K562 (cell line): ENCODE measurements at regions not wholly inside any gene's neighbourhood (a gene's known extent, or its start where the extent isn't known, plus 50 kb on each side); places are given as distances from the start of the nearest gene placed in this dataset.

Experiments
- ATF3 ChIP-seq, 2 experiments: fragments of 450-650 bp in 1 of 2; sonication (generic) in 1 of 2; formaldehyde crosslinking in 1 of 2; IDR thresholded peaks in 1 of 2; conservative IDR thresholded peaks in 1 of 2; 2 replicates each; pipeline versions ENCODE4 v1.6.1 to v1.8.1; 2016 to 2023; ENCODE audit warnings: mild to moderate bottlenecking in 2 of 2, moderate library complexity in 2 of 2, inconsistent platforms in 1 of 2, missing genetic modification reagents in 1 of 2
- BCOR ChIP-seq: fragments of 450-650 bp; IDR thresholded peaks from 2 replicates; pipeline ENCODE4 v1.6.1; 2016
- CAMTA2 ChIP-seq: fragments of 250-450 bp; sonication (Bioruptor Pico); conservative IDR thresholded peaks from 2 replicates; pipeline ENCODE4 v1.5.1; 2022
- CBX5 ChIP-seq: IDR thresholded peaks from 2 replicates; pipeline ENCODE4 v1.6.1; 2014; ENCODE audit warnings: low read depth, borderline replicate concordance
- CHCHD3 ChIP-seq: fragments of 250-450 bp; sonication (Bioruptor Pico); IDR thresholded peaks from 2 replicates; pipeline ENCODE4 v2.1.2; 2022; ENCODE audit warnings: mild to moderate bottlenecking
- DIDO1 ChIP-seq: fragments of 450-650 bp; IDR thresholded peaks from 2 replicates; pipeline ENCODE4 v1.6.1; 2016; ENCODE audit warnings: low read depth, missing biosample characterization, missing genetic modification characterization
- FOSL1 ChIP-seq: fragments of 200-800 bp; sonication (Bioruptor generic); conservative IDR thresholded peaks from 2 replicates; pipeline ENCODE4 v1.6.1; 2016; ENCODE audit warnings: missing genetic modification characterization, missing compliant biosample characterization
- FOXP1 ChIP-seq: sonication (generic); formaldehyde crosslinking; IDR thresholded peaks from 2 replicates; pipeline ENCODE4 v1.8.0; 2022; ENCODE audit warnings: mild to moderate bottlenecking, missing genetic modification reagents
- GTF2A2 ChIP-seq: IDR thresholded peaks from 2 replicates; pipeline ENCODE4 v1.6.1; 2016; ENCODE audit warnings: mild to moderate bottlenecking, missing genetic modification characterization, missing compliant biosample characterization
- HBP1 ChIP-seq: fragments of 450-650 bp; formaldehyde crosslinking; IDR thresholded peaks from 2 replicates; pipeline ENCODE4 v1.4.0; 2022; ENCODE audit warnings: missing genetic modification characterization
- HDGF ChIP-seq: fragments of 450-650 bp; IDR thresholded peaks from 2 replicates; pipeline ENCODE4 v1.6.1; 2016
- HNRNPH1 ChIP-seq: fragments of 200-400 bp; formaldehyde crosslinking; optimal IDR thresholded peaks from 2 replicates; pipeline ENCODE3; 2017; ENCODE audit warnings: low read depth, mild to moderate bottlenecking, low read length, moderate library complexity
- JUN ChIP-seq, 2 experiments: sonication (generic) in 1 of 2; formaldehyde crosslinking in 1 of 2; IDR thresholded peaks; 2 replicates each; pipeline versions ENCODE4 v1.6.1 to v1.8.0; 2012 to 2022; ENCODE audit warnings: borderline replicate concordance in 2 of 2, mild to moderate bottlenecking in 2 of 2, improper control_type of control experiment in 1 of 2, low read depth in 1 of 2, low read length in 1 of 2, missing genetic modification reagents in 1 of 2
- KAT7 ChIP-seq: sonication (generic); formaldehyde crosslinking; IDR thresholded peaks from 2 replicates; pipeline ENCODE4 v1.8.0; 2022; ENCODE audit warnings: missing genetic modification reagents, mild to moderate bottlenecking, borderline replicate concordance
- MEF2D ChIP-seq: conservative IDR thresholded peaks from 2 replicates; pipeline ENCODE4 v1.6.1; 2016; ENCODE audit warnings: low read depth, missing genetic modification characterization, missing compliant biosample characterization
- NFATC3 ChIP-seq: fragments of 450-650 bp; IDR thresholded peaks from 2 replicates; pipeline ENCODE4 v1.6.1; 2017; ENCODE audit warnings: mild to moderate bottlenecking
- NONO ChIP-seq, 2 experiments: fragments of 200-400 bp in 1 of 2; fragments of 450-650 bp in 1 of 2; formaldehyde crosslinking in 1 of 2; IDR thresholded peaks; 2 replicates each; pipeline ENCODE4 v1.6.1; 2017; ENCODE audit warnings: low read depth in 2 of 2, mild to moderate bottlenecking in 2 of 2, moderate library complexity in 2 of 2, low read length in 1 of 2
- NR2F6 ChIP-seq: fragments of 450-650 bp; formaldehyde crosslinking; IDR thresholded peaks from 2 replicates; pipeline ENCODE4 v1.4.0; 2020; ENCODE audit warnings: mild to moderate bottlenecking
- PML ChIP-seq: IDR thresholded peaks from 2 replicates; pipeline ENCODE4 v1.6.1; 2012; ENCODE audit warnings: low read length, inconsistent platforms
- POLR2AphosphoS2 ChIP-seq: IDR thresholded peaks from 2 replicates; pipeline ENCODE4 v1.6.1; 2012; ENCODE audit warnings: low read length, improper control_type of control experiment
- RUNX1 ChIP-seq: sonication (generic); IDR thresholded peaks from 2 replicates; pipeline ENCODE4 v1.6.1; 2016; ENCODE audit warnings: antibody characterized with exemption, low read depth
- SIN3A ChIP-seq, 2 experiments: fragments of 150-350 bp in 1 of 2; IDR thresholded peaks; 2 replicates each; pipeline ENCODE4 v1.6.1; 2011 to 2016; ENCODE audit warnings: borderline replicate concordance in 2 of 2, low read depth in 2 of 2, low read length in 2 of 2, mild to moderate bottlenecking in 2 of 2, moderate library complexity in 2 of 2; ENCODE audit not compliant: control insufficient read depth in 1 of 2
- SP2 ChIP-seq: IDR thresholded peaks from 2 replicates; pipeline ENCODE4 v1.6.1; 2011; ENCODE audit warnings: mild to moderate bottlenecking, low read depth, low read length, moderate library complexity; ENCODE audit not compliant: poor library complexity, severe bottlenecking; ENCODE audit errors: extremely low read depth
- TBL1XR1 ChIP-seq, 2 experiments: IDR thresholded peaks; 2 replicates each; pipeline ENCODE4 v1.6.1; 2012; ENCODE audit warnings: improper control_type of control experiment in 2 of 2, low read length in 2 of 2, mild to moderate bottlenecking in 1 of 2
- TCF7L2 ChIP-seq: fragments of 150-350 bp; IDR thresholded peaks from 2 replicates; pipeline ENCODE4 v1.6.1; 2016; ENCODE audit warnings: low read depth, mild to moderate bottlenecking, low read length, moderate library complexity
- ZFP36 ChIP-seq: fragments of 150-350 bp; IDR thresholded peaks from 2 replicates; pipeline ENCODE4 v1.6.1; 2018; ENCODE audit warnings: low read length, low read depth; ENCODE audit not compliant: partially characterized antibody
- ZNF184 ChIP-seq: sonication (generic); formaldehyde crosslinking; IDR thresholded peaks from 2 replicates; pipeline ENCODE4 v1.5.0; 2020; ENCODE audit warnings: missing genetic modification reagents
- ZNF282 ChIP-seq: sonication (generic); formaldehyde crosslinking; IDR thresholded peaks from 2 replicates; pipeline ENCODE4 v1.8.1; 2023; ENCODE audit warnings: missing genetic modification reagents
- ZNF311 ChIP-seq: fragments of 250-450 bp; sonication (Bioruptor Pico); IDR thresholded peaks from 2 replicates; pipeline ENCODE4 v1.4.0; 2020; ENCODE audit warnings: mild to moderate bottlenecking, moderate library complexity

- TF ChIP-seq HDGF (no peak), FOSL1 (tag) (peak; percentile 74), HNRNPH1 (no peak), HBP1 (no peak), GTF2A2 (tag) (peak; percentile 51; the same call in 1 of the 2 replicates), DIDO1 (no peak), NFATC3 (no peak), JUN (IDR thresholded peaks at IDR 0.05; ENCODE audit: borderline replicate concordance, low read depth, low read length) (no peak; the same call in 1 of the 2 replicates), JUN (CRISPR knock-in tag; IDR thresholded peaks at IDR 0.05; ENCODE audit: borderline replicate concordance) (no peak), NR2F6 (no peak), SP2 (peak; percentile 86), KAT7 (CRISPR knock-in tag) (no peak), ZNF311 (CRISPR knock-in tag) (no peak), MEF2D (no peak), NONO (IDR thresholded peaks at IDR 0.05; ENCODE audit: low read depth in 2 of 2, low read length in 1 of 2) (peak in 1 of 2 experiments; percentile 84; a peak in 2 of 4 replicates), RUNX1 (no peak), BCOR (no peak), POLR2AphosphoS2 (peak; percentile 96), ZNF184 (CRISPR knock-in tag) (no peak), ZNF282 (CRISPR knock-in tag) (peak; percentile 57; the same call in 1 of the 2 replicates), CAMTA2 (CRISPR knock-in tag) (no peak), CBX5 (no peak), FOXP1 (CRISPR knock-in tag) (0 out of 2 replicates have a peak, but pooled peaks have one; percentile 32), SIN3A (IDR thresholded peaks at IDR 0.05; ENCODE audit: borderline replicate concordance in 2 of 2, control insufficient read depth in 1 of 2, low read depth in 2 of 2, low read length in 2 of 2) (no peak; a peak in 1 of 4 replicates), TBL1XR1 (IDR thresholded peaks at IDR 0.05; ENCODE audit: low read length in 2 of 2) (peak in 1 of 2 experiments; percentile 83; a peak in 2 of 4 replicates), ZFP36 (no peak), ATF3 (IDR thresholded peaks at IDR 0.05) (peak; percentile 93), ATF3 (CRISPR knock-in tag; conservative IDR thresholded peaks at IDR 0.05) (no peak), TCF7L2 (no peak), CHCHD3 (peak; percentile 9; the same call in 1 of the 2 replicates), PML (no peak; the same call in 1 of the 2 replicates)
Measured at GRCh38 chr9:94166236-94166975, 82.1 kb downstream of the PTPDC1 start (continued).
